SK-N-MC (cell line): ENCODE measurements at regions not wholly inside any gene's neighbourhood (a gene's known extent, or its start where the extent isn't known, plus 50 kb on each side); places are given as distances from the start of the nearest gene placed in this dataset.
"Not testable (repeated sequence)": the region's sequence is repeated elsewhere in the genome, so short reads cannot be mapped to it uniquely, and the experiment has no call there.

Experiments
- DNase-seq: peaks from one replicate; pipeline ENCODE4 v3.0.0-alpha.2; 2011; ENCODE audit warnings: low read depth, low spot score
- H3K27ac ChIP-seq: fragments of 200-600 bp; sonication (generic); 2 replicates; pipeline ENCODE4 v1.5.1; 2016; ENCODE audit warnings: mixed run types
- H3K36me3 ChIP-seq: fragments of 200-600 bp; sonication (generic); 2 replicates; pipeline ENCODE4 v1.6.1; 2017; ENCODE audit warnings: antibody characterized with exemption, low read length, mixed read lengths; ENCODE audit not compliant: insufficient read depth
- H3K4me3 ChIP-seq: fragments of 200-600 bp; sonication (generic); 2 replicates; pipeline ENCODE4 v1.5.1; 2016
- H3K9ac ChIP-seq: fragments of 200-600 bp; sonication (generic); 2 replicates; pipeline ENCODE4 v1.8.0; 2017; ENCODE audit warnings: mixed run types, mixed read lengths; ENCODE audit not compliant: insufficient read length
- H3K9me3 ChIP-seq: fragments of 200-600 bp; sonication (generic); 2 replicates; pipeline ENCODE4 v1.6.1; 2017; ENCODE audit warnings: low read depth, mild to moderate bottlenecking, antibody characterized with exemption, low read length, moderate library complexity, mixed read lengths
- EZH2 ChIP-seq: fragments of 200-600 bp; sonication (generic); IDR thresholded peaks from one replicate; pipeline ENCODE4 v1.6.1; 2017; ENCODE audit warnings: antibody characterized with exemption
- FOXP2 ChIP-seq: optimal IDR thresholded peaks from 2 replicates; pipeline ENCODE3; 2011; ENCODE audit warnings: mild to moderate bottlenecking, moderate library complexity; ENCODE audit not compliant: insufficient read depth; ENCODE audit errors: extremely low read length, control extremely low read depth
- POLR2AphosphoS5 ChIP-seq: IDR thresholded peaks from 2 replicates; pipeline ENCODE4 v1.6.1; 2012; ENCODE audit warnings: mild to moderate bottlenecking, low read depth, low read length, borderline replicate concordance

- no peak overlapping the region for H3K27ac ChIP-seq
- no peak for DNase-seq
- no peak overlapping the region for H3K9ac ChIP-seq
- H3K36me3 ChIP-seq: no peaks in the 10 kb centered on the region
- H3K9me3 ChIP-seq: no peaks in the 10 kb centered on the region
- no peak for TF ChIP-seq FOXP2
- TF ChIP-seq POLR2AphosphoS5: no peak
- TF ChIP-seq EZH2: no peak
- H3K4me3 ChIP-seq: no peak overlapping the region
These were observed 127.9 kb downstream of the EVA1A start for GRCh38 chr2:75432761-75433361.

- no peaks in the 10 kb centered on the region for H3K9me3 ChIP-seq
- H3K36me3 ChIP-seq: no peaks in the 10 kb centered on the region
- H3K27ac ChIP-seq: no peak overlapping the region
- no peak overlapping the region for H3K4me3 ChIP-seq
- DNase-seq: no peak
- TF ChIP-seq POLR2AphosphoS5: no peak
- TF ChIP-seq EZH2: no peak
- TF ChIP-seq FOXP2: no peak
- no peak overlapping the region for H3K9ac ChIP-seq
These were observed 129.0 kb downstream of the EVA1A start for GRCh38 chr2:75431763-75432162.

- Histone ChIP-seq H3K9ac (no peak overlapping the region), H3K36me3 (no peaks in the 10 kb centered on the region), H3K9me3 (no peaks in the 10 kb centered on the region), H3K4me3 (no peak overlapping the region), H3K27ac (no peak overlapping the region)
- no peak for TF ChIP-seq EZH2
- no peak for TF ChIP-seq POLR2AphosphoS5
- no peak for TF ChIP-seq FOXP2
- DNase-seq: no peak
These were observed 129.5 kb downstream of the EVA1A start for GRCh38 chr2:75431276-75431675.

GRCh38 chr2:75430449-75430848, 130.3 kb downstream of the EVA1A start:
- H3K27ac ChIP-seq, H3K9me3 ChIP-seq, H3K4me3 ChIP-seq, H3K9ac ChIP-seq, DNase-seq, H3K36me3 ChIP-seq: not testable (repeated sequence)

- Histone ChIP-seq H3K27ac (no peak overlapping the region), H3K36me3 (no peaks in the 10 kb centered on the region), H3K9me3 (no peaks in the 10 kb centered on the region), H3K9ac (no peak overlapping the region), H3K4me3 (no peak overlapping the region)
- DNase-seq: no peak
- TF ChIP-seq FOXP2 (no peak), EZH2 (no peak), POLR2AphosphoS5 (no peak)
These were observed 131.9 kb downstream of the EVA1A start for GRCh38 chr2:75428646-75429443.

GRCh38 chr2:75428060-75428459, 132.7 kb downstream of the EVA1A start:
- H3K9ac ChIP-seq: no peak overlapping the region
- DNase-seq: no peak

DNA sequence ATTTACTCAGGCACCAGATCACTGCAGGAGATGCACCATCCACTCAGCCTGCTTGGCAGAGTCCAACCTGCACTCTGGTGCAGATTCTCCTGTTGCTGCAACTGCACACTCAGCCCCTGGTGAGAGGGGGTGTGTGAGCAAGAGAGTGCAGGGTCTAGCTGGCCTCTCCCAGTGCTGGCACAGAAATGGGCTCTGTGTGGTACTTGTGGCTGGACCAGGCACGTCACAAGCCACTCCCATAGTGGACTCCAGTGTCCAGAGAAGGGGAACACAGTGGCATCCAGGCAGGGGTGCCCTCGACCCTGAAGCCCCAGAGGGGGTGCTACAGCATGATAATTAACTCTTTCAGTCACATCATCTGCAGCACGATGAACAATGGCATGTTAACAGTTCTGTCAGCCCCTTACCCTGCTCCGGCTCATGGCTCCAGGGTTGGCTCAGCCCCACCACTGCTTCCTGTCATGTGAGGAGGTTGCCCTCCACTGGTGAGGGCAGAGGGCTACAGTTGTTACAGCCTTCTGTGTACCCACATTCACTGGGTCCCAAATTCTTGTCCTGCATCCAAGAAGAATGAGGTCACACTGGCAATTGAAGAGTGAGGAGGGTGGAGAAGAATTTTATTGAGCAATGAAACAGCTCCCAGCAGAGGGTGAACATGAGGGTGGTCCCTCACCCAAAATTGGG, 135.7 kb downstream of the EVA1A start:
- Histone ChIP-seq H3K9ac (no peak overlapping the region), H3K27ac (no peak overlapping the region), H3K4me3 (no peak overlapping the region), H3K9me3 (no peaks in the 10 kb centered on the region), H3K36me3 (no peaks in the 10 kb centered on the region)
- no peak for DNase-seq
- TF ChIP-seq POLR2AphosphoS5 (no peak), EZH2 (no peak), FOXP2 (no peak)

More at GRCh38 chr2:75428060-75428459, 132.7 kb downstream of the EVA1A start:
- Histone ChIP-seq H3K27ac (no peak overlapping the region), H3K36me3 (no peaks in the 10 kb centered on the region), H3K9me3 (no peaks in the 10 kb centered on the region), H3K4me3 (no peak overlapping the region)
- TF ChIP-seq FOXP2: no peak
- TF ChIP-seq POLR2AphosphoS5: no peak
- no peak for TF ChIP-seq EZH2

- DNase-seq: no peak
- Histone ChIP-seq H3K9me3 (no peaks in the 10 kb centered on the region), H3K4me3 (no peak overlapping the region), H3K27ac (no peak overlapping the region), H3K36me3 (no peaks in the 10 kb centered on the region), H3K9ac (no peak overlapping the region)
- no peak for TF ChIP-seq POLR2AphosphoS5
- no peak for TF ChIP-seq EZH2
- TF ChIP-seq FOXP2: no peak
These were observed 138.8 kb downstream of the EVA1A start for GRCh38 chr2:75421986-75422385.
